Uterus (tissue), 3 donors: ENCODE measurements at regions not wholly inside any gene's neighbourhood (a gene's known extent, or its start where the extent isn't known, plus 50 kb on each side); places are given as distances from the start of the nearest gene placed in this dataset.
A peak's percentile ranks its signal among the peaks of the same experiment; 100 is the strongest.

ENCODE experiments used
- DNase-seq, 2 donors: peaks; one replicate each; pipeline ENCODE4 v3.0.0-alpha.2; 2019 to 2020
- H3K27ac ChIP-seq, 2 donors: fragments of 200-600 bp; sonication (generic); 1 replicate in 1 of 2; 2 replicates in 1 of 2; pipeline ENCODE4 v1.5.1; 2016 to 2018
- H3K27me3 ChIP-seq, 2 donors: fragments of 200-600 bp; sonication (generic); one replicate each; pipeline ENCODE4 v1.5.1; 2018 to 2019; ENCODE audit warnings: control low read depth in 1 of 2
- H3K36me3 ChIP-seq, 2 donors: fragments of 200-600 bp; sonication (generic); one replicate each; pipeline ENCODE4 v1.5.1; 2019; ENCODE audit warnings: control low read depth in 1 of 2
- H3K4me1 ChIP-seq, 2 donors: fragments of 200-600 bp; sonication (generic); one replicate each; pipeline ENCODE4 v1.5.1; 2018 to 2019; ENCODE audit warnings: control low read depth in 1 of 2
- H3K4me3 ChIP-seq, 2 donors: fragments of 200-600 bp; sonication (generic); 1 replicate in 1 of 2; 2 replicates in 1 of 2; pipeline ENCODE4 v1.5.1; 2018 to 2019; ENCODE audit warnings: mild to moderate bottlenecking in 1 of 2
- H3K9me3 ChIP-seq, 2 donors: fragments of 200-600 bp; sonication (generic); one replicate each; pipeline ENCODE4 v1.5.1; 2019; ENCODE audit warnings: control low read depth in 1 of 2
- POLR2A ChIP-seq, 2 donors: fragments of 450-650 bp; IDR thresholded peaks; one replicate each; pipeline ENCODE4 v1.6.1; 2016; ENCODE audit warnings: antibody characterized with exemption in 2 of 2, mild to moderate bottlenecking in 1 of 2, moderate library complexity in 1 of 2
- intact Hi-C: fragments of 100-400 bp; cut with DNase I; formaldehyde crosslinking; loops from one replicate; pipeline ENCODE4 v1.15.1; 2023; ENCODE audit warnings: low total_unique reads
- TF ChIP-seq, protein P1 (sequence below), 4 experiments: fragments of 200-600 bp in 2 of 4; fragments of 450-650 bp in 2 of 4; sonication (generic) in 2 of 4; IDR thresholded peaks; one replicate each; pipeline ENCODE4 v1.5.1; 2016 to 2019; ENCODE audit warnings: antibody characterized with exemption in 4 of 4, mild to moderate bottlenecking in 2 of 4, moderate library complexity in 1 of 4
- donor health status: DM: yes; HTN: yes; CAD: no.

GRCh38 chrX:126985981-126986380 is 166.5 kb downstream of the PRR32 start:
- no peaks in the 10 kb centered on the region for H3K27me3 ChIP-seq
- no peaks in the 10 kb centered on the region for H3K36me3 ChIP-seq
- no peak overlapping the region for H3K4me3 ChIP-seq
- TF ChIP-seq, protein P1, sequence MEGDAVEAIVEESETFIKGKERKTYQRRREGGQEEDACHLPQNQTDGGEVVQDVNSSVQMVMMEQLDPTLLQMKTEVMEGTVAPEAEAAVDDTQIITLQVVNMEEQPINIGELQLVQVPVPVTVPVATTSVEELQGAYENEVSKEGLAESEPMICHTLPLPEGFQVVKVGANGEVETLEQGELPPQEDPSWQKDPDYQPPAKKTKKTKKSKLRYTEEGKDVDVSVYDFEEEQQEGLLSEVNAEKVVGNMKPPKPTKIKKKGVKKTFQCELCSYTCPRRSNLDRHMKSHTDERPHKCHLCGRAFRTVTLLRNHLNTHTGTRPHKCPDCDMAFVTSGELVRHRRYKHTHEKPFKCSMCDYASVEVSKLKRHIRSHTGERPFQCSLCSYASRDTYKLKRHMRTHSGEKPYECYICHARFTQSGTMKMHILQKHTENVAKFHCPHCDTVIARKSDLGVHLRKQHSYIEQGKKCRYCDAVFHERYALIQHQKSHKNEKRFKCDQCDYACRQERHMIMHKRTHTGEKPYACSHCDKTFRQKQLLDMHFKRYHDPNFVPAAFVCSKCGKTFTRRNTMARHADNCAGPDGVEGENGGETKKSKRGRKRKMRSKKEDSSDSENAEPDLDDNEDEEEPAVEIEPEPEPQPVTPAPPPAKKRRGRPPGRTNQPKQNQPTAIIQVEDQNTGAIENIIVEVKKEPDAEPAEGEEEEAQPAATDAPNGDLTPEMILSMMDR (IDR thresholded peaks at IDR 0.05), result no peak
- TF ChIP-seq POLR2A (IDR thresholded peaks at IDR 0.05), result no peak
- no peak overlapping the region for H3K27ac ChIP-seq
- no peaks in the 10 kb centered on the region for H3K4me1 ChIP-seq
- intact Hi-C loops, result no loop called here
- no peaks in the 10 kb centered on the region for H3K9me3 ChIP-seq
- no peak for DNase-seq

DNA sequence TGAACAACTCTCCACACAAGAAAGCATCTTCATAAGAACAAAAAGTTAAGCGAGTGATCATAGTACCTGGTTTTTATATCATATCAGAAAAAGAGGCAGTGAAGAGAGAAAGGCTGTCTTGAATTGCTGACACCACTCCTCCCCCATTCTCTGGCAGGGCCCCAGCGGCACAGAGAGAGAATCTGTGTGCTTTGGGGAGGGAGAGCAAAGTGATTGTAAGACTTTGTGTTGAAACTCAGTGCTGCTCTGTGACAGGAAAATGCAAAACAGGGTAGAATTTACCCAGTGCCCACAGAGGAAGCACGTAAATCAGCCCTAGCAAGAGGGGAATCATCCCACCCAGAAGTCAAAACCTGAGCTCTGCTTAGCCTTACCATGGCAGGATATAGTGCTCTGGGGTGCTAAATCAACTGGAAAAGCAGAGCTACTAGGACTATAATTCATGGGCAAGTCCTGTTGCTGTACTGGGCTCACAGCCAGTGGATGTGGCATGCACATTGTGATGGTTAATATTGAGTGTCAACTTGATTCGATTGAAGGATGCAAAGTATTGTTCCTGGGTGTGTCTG is 174.6 kb downstream of the PRR32 start:
- TF ChIP-seq, protein P1 (IDR thresholded peaks at IDR 0.05), result no peak
- TF ChIP-seq POLR2A (IDR thresholded peaks at IDR 0.05), result no peak
- no peaks in the 10 kb centered on the region for H3K36me3 ChIP-seq
- no peaks in the 10 kb centered on the region for H3K9me3 ChIP-seq
- H3K27me3 ChIP-seq, result no peaks in the 10 kb centered on the region
- peak; percentile 21 to 31 for DNase-seq
- intact Hi-C loops, result no loop called here
- H3K4me3 ChIP-seq, result no peak overlapping the region
- no peaks in the 10 kb centered on the region for H3K4me1 ChIP-seq
- no peak overlapping the region for H3K27ac ChIP-seq

DNA sequence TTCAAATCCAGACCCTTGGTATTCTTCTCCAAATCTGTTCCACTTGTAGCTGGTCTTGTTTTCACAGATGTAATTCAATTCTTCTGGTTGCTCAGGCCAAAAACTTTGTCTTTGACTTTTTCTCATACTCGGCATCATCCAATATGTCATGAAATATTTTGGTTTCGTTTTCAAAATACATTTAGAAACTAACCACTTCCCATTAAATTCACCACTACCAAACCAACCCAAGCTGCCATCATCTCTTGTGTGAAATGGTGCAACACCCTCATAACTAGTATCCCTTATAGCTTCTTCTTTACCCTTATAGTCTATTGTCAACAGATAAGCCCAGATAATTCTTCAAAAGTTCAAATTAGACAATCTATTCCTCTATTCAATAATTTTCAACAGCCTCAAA is 192.1 kb downstream of the PRR32 start:
- Histone ChIP-seq H3K36me3 (no peaks in the 10 kb centered on the region), H3K9me3 (no peaks in the 10 kb centered on the region), H3K4me1 (no peaks in the 10 kb centered on the region), H3K27me3 (no peaks in the 10 kb centered on the region), H3K27ac (no peak overlapping the region), H3K4me3 (no peak overlapping the region)
- intact Hi-C loops, result no loop called here
- no peak for DNase-seq
- no peak for TF ChIP-seq POLR2A (IDR thresholded peaks at IDR 0.05)
- TF ChIP-seq, protein P1 (IDR thresholded peaks at IDR 0.05), result no peak

- H3K27me3 ChIP-seq, result no peaks in the 10 kb centered on the region
- DNase-seq, result no peak
Measured at GRCh38 chrX:127025013-127025412, 205.5 kb downstream of the PRR32 start.

DNA sequence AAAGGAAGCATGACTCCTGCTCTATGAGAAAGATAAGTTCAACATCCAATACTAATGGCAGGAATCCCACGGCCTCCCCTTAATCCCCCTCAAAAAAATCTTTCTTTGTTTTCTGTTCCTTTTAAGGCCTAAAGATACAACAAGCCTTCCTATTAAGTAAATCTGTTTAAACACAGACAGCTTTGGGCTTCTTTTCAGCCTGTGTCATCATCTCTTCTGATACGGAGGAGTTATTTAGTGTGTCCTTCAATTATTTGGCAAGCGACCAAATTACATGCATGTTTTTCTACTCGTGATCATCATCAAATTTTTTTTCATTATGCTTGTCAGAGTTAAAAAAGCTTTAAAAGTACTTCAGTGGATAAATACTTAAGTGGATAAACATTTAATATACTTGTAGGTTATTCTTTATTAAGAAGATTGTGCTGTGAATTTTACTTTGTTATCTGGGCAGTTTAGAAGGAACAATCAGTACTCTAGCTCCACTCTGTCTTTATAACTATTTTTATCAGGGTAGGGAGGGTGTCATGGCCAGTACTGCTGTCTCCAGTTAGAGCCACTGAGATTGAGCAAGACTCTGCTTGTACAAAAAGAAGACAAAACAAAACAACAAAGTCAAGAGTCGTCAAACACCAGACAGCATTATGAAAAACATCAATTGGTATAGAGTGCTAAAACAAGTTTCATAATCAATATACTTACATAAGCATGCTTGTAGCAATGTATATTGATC is 210.7 kb downstream of the PRR32 start:
- no peak for TF ChIP-seq POLR2A (IDR thresholded peaks at IDR 0.05)
- TF ChIP-seq, protein P1 (IDR thresholded peaks at IDR 0.05), result no peak
- H3K36me3 ChIP-seq, result no peaks in the 10 kb centered on the region
- no peak overlapping the region for H3K4me3 ChIP-seq
- peak overlapping the region; percentile 25 to 76 for H3K27ac ChIP-seq
- H3K9me3 ChIP-seq, result no peaks in the 10 kb centered on the region
- intact Hi-C loops, result no loop called here
- no peaks in the 10 kb centered on the region for H3K27me3 ChIP-seq
- peak in 1 of 2 donors; percentile 26 for DNase-seq
- no peaks in the 10 kb centered on the region for H3K4me1 ChIP-seq

More at GRCh38 chrX:127025013-127025412, 205.5 kb downstream of the PRR32 start:
- no peaks in the 10 kb centered on the region for H3K4me1 ChIP-seq
- no peaks in the 10 kb centered on the region for H3K36me3 ChIP-seq
- H3K9me3 ChIP-seq, result no peaks in the 10 kb centered on the region
- no peak overlapping the region for H3K4me3 ChIP-seq
- intact Hi-C loops, result no loop called here
- TF ChIP-seq, protein P1 (IDR thresholded peaks at IDR 0.05), result no peak
- TF ChIP-seq POLR2A (IDR thresholded peaks at IDR 0.05), result no peak
- no peak overlapping the region for H3K27ac ChIP-seq
